HG03354 (cell line): ENCODE measurements at regions not wholly inside any gene's neighbourhood (a gene's known extent, or its start where the extent isn't known, plus 50 kb on each side); places are given as distances from the start of the nearest gene placed in this dataset.
A peak's percentile ranks its signal among the peaks of the same experiment; 100 is the strongest.

Experiments used
- ATAC-seq: cut with Tn5 transposase; IDR thresholded peaks from one replicate; pipeline ENCODE4 v1.9.1; 2021; ENCODE audit warnings: mild to moderate bottlenecking; ENCODE audit not compliant: unreplicated experiment, poor library complexity, severe bottlenecking

GRCh38 chr4:138935135-138935807 is 80.3 kb upstream of the NOCT start:
- ATAC-seq: no peak

- ATAC-seq: no peak
Observed at GRCh38 chr4:138927072-138927471, 88.5 kb upstream of the NOCT start.

GRCh38 chr4:138925495-138925894 is 90.1 kb upstream of the NOCT start:
- no peak for ATAC-seq

GRCh38 chr4:138919094-138919936 is 96.3 kb upstream of the NOCT start:
- peak; percentile 95 for ATAC-seq

GRCh38 chr4:138918169-138918869 is 97.3 kb upstream of the NOCT start:
- no peak for ATAC-seq

GRCh38 chr4:138916763-138917162 is 98.8 kb upstream of the NOCT start:
- ATAC-seq: no peak

- no peak for ATAC-seq
Observed at GRCh38 chr4:138915756-138916155, 99.8 kb upstream of the NOCT start.

- ATAC-seq: no peak
Observed at GRCh38 chr4:138912704-138913340, 102.8 kb upstream of the NOCT start.

- ATAC-seq: no peak
Observed at GRCh38 chr4:138911909-138912703, 103.5 kb upstream of the NOCT start.

GRCh38 chr4:138910914-138911336 is 104.7 kb upstream of the NOCT start:
- ATAC-seq: no peak

GRCh38 chr4:138910195-138910913 is 105.2 kb upstream of the NOCT start:
- no peak for ATAC-seq

GRCh38 chr4:138909587-138909986 is 106.0 kb upstream of the NOCT start:
- no peak for ATAC-seq

GRCh38 chr4:138908134-138908533 is 107.4 kb upstream of the NOCT start:
- no peak for ATAC-seq

- no peak for ATAC-seq
Observed at GRCh38 chr4:138907174-138907573, 108.4 kb upstream of the NOCT start.

GRCh38 chr4:138904793-138905192 is 110.8 kb upstream of the NOCT start:
- no peak for ATAC-seq

GRCh38 chr4:138903185-138903584 is 112.4 kb upstream of the NOCT start:
- no peak for ATAC-seq

- ATAC-seq: no peak
Observed at GRCh38 chr4:138902705-138903104, 112.9 kb upstream of the NOCT start.

- ATAC-seq: no peak
Observed at GRCh38 chr4:138901177-138901576, 114.4 kb upstream of the NOCT start.

GRCh38 chr4:138899999-138900398 is 115.6 kb upstream of the NOCT start:
- no peak for ATAC-seq
